Activated T-helper 17 cell treated with anti-CD3 and anti-CD28 coated beads, Interleukin-2, amount 50 U/mL, for 72 hours (primary cell): ENCODE measurements at regions not wholly inside any gene's neighbourhood (a gene's known extent, or its start where the extent isn't known, plus 50 kb on each side); places are given as distances from the start of the nearest gene placed in this dataset.

Source experiments
- ATAC-seq: fragments of 150-1000 bp; cut with Tn5 transposase; replicated peaks from 2 replicates; pipeline ENCODE4 v1.10.0; 2021; ENCODE audit warnings: mild to moderate bottlenecking, moderate library complexity
- H3K27ac Mint-ChIP-seq: one replicate; pipeline ENCODE4 v1.8.0; 2022; ENCODE audit warnings: mixed read lengths
- H3K27me3 Mint-ChIP-seq: one replicate; pipeline ENCODE4 v1.8.0; 2022; ENCODE audit warnings: mixed read lengths
- H3K36me3 Mint-ChIP-seq: one replicate; pipeline ENCODE4 v1.8.0; 2022; ENCODE audit warnings: low read depth, mild to moderate bottlenecking, mixed read lengths
- H3K4me1 Mint-ChIP-seq: one replicate; pipeline ENCODE4 v1.8.0; 2022; ENCODE audit warnings: mixed read lengths
- H3K4me3 Mint-ChIP-seq: one replicate; pipeline ENCODE4 v1.8.0; 2022; ENCODE audit warnings: mild to moderate bottlenecking, mixed read lengths
- H3K9me3 Mint-ChIP-seq: one replicate; pipeline ENCODE4 v1.8.0; 2022; ENCODE audit warnings: mixed read lengths

GRCh38 chr7:91668217-91668616 is 212.3 kb downstream of the MTERF1 start:
- Mint-ChIP-seq H3K36me3 (no peaks in the 10 kb centered on the region), H3K4me3 (no peak overlapping the region), H3K27me3 (no peaks in the 10 kb centered on the region), H3K27ac (no peak overlapping the region), H3K4me1 (no peaks in the 10 kb centered on the region), H3K9me3 (no peaks in the 10 kb centered on the region)
- ATAC-seq: no peak

- H3K27ac Mint-ChIP-seq: no peak overlapping the region
- H3K4me3 Mint-ChIP-seq: no peak overlapping the region
- no peaks in the 10 kb centered on the region for H3K36me3 Mint-ChIP-seq
- H3K9me3 Mint-ChIP-seq: no peaks in the 10 kb centered on the region
- no peaks in the 10 kb centered on the region for H3K27me3 Mint-ChIP-seq
- H3K4me1 Mint-ChIP-seq: no peaks in the 10 kb centered on the region
- no peak for ATAC-seq
Observed at GRCh38 chr7:91671245-91671644, 209.3 kb downstream of the MTERF1 start.

GRCh38 chr7:91674470-91674869 is 206.0 kb downstream of the MTERF1 start:
- H3K9me3 Mint-ChIP-seq: peaks cover 15% of the 10 kb centered on the region
- no peaks in the 10 kb centered on the region for H3K4me1 Mint-ChIP-seq
- H3K36me3 Mint-ChIP-seq: no peaks in the 10 kb centered on the region
- no peak overlapping the region for H3K27ac Mint-ChIP-seq
- no peaks in the 10 kb centered on the region for H3K27me3 Mint-ChIP-seq
- H3K4me3 Mint-ChIP-seq: no peak overlapping the region
- ATAC-seq: no peak

GRCh38 chr7:91681718-91682117 is 198.8 kb downstream of the MTERF1 start:
- no peak for ATAC-seq
- no peaks in the 10 kb centered on the region for H3K27me3 Mint-ChIP-seq
- no peak overlapping the region for H3K4me3 Mint-ChIP-seq
- no peak overlapping the region for H3K27ac Mint-ChIP-seq
- H3K4me1 Mint-ChIP-seq: no peaks in the 10 kb centered on the region
- H3K9me3 Mint-ChIP-seq: peaks cover 44% of the 10 kb centered on the region
- H3K36me3 Mint-ChIP-seq: no peaks in the 10 kb centered on the region

- no peak for ATAC-seq
- H3K27ac Mint-ChIP-seq: no peak overlapping the region
- H3K27me3 Mint-ChIP-seq: no peaks in the 10 kb centered on the region
Observed at GRCh38 chr7:91683823-91684222, 196.7 kb downstream of the MTERF1 start.

GRCh38 chr7:91685544-91685943 is 195.0 kb downstream of the MTERF1 start:
- ATAC-seq: no peak
- Mint-ChIP-seq H3K4me1 (no peaks in the 10 kb centered on the region), H3K4me3 (no peak overlapping the region), H3K36me3 (no peaks in the 10 kb centered on the region), H3K27me3 (no peaks in the 10 kb centered on the region), H3K9me3 (peaks cover 28% of the 10 kb centered on the region), H3K27ac (no peak overlapping the region)

More at GRCh38 chr7:91683823-91684222, 196.7 kb downstream of the MTERF1 start:
- H3K9me3 Mint-ChIP-seq: peaks cover 38% of the 10 kb centered on the region
- no peak overlapping the region for H3K4me3 Mint-ChIP-seq
- no peaks in the 10 kb centered on the region for H3K36me3 Mint-ChIP-seq
- H3K4me1 Mint-ChIP-seq: no peaks in the 10 kb centered on the region

- H3K4me1 Mint-ChIP-seq: no peaks in the 10 kb centered on the region
- no peaks in the 10 kb centered on the region for H3K36me3 Mint-ChIP-seq
- ATAC-seq: no peak
- peaks cover 15% of the 10 kb centered on the region for H3K9me3 Mint-ChIP-seq
- no peak overlapping the region for H3K27ac Mint-ChIP-seq
- no peak overlapping the region for H3K4me3 Mint-ChIP-seq
- H3K27me3 Mint-ChIP-seq: no peaks in the 10 kb centered on the region
Observed at GRCh38 chr7:91690541-91691070, 189.9 kb downstream of the MTERF1 start.

GRCh38 chr7:91691865-91692264 is 188.6 kb downstream of the MTERF1 start:
- no peak overlapping the region for H3K27ac Mint-ChIP-seq
- no peaks in the 10 kb centered on the region for H3K36me3 Mint-ChIP-seq
- H3K4me3 Mint-ChIP-seq: no peak overlapping the region
- H3K4me1 Mint-ChIP-seq: no peaks in the 10 kb centered on the region
- H3K9me3 Mint-ChIP-seq: peaks cover 14% of the 10 kb centered on the region
- no peak for ATAC-seq
- H3K27me3 Mint-ChIP-seq: no peaks in the 10 kb centered on the region

GRCh38 chr7:91692800-91693199 is 187.7 kb downstream of the MTERF1 start:
- Mint-ChIP-seq H3K27ac (no peak overlapping the region), H3K36me3 (no peaks in the 10 kb centered on the region), H3K9me3 (peaks cover 14% of the 10 kb centered on the region), H3K27me3 (no peaks in the 10 kb centered on the region), H3K4me1 (no peaks in the 10 kb centered on the region), H3K4me3 (no peak overlapping the region)
- no peak for ATAC-seq

- Mint-ChIP-seq H3K27ac (no peak overlapping the region), H3K4me3 (no peak overlapping the region), H3K9me3 (peaks cover 9% of the 10 kb centered on the region), H3K36me3 (no peaks in the 10 kb centered on the region), H3K4me1 (no peaks in the 10 kb centered on the region), H3K27me3 (no peaks in the 10 kb centered on the region)
- ATAC-seq: no peak
Observed at GRCh38 chr7:91694351-91694841, 186.1 kb downstream of the MTERF1 start.

GRCh38 chr7:91710881-91711280 is 169.6 kb downstream of the MTERF1 start:
- H3K4me3 Mint-ChIP-seq: no peak overlapping the region
- H3K27ac Mint-ChIP-seq: no peak overlapping the region
- no peaks in the 10 kb centered on the region for H3K4me1 Mint-ChIP-seq
- no peaks in the 10 kb centered on the region for H3K36me3 Mint-ChIP-seq
- no peak for ATAC-seq
- H3K9me3 Mint-ChIP-seq: peaks cover 43% of the 10 kb centered on the region
- no peaks in the 10 kb centered on the region for H3K27me3 Mint-ChIP-seq

GRCh38 chr7:91713669-91714068 is 166.8 kb downstream of the MTERF1 start:
- no peak for ATAC-seq

GRCh38 chr7:91717681-91718470 is 162.6 kb downstream of the MTERF1 start:
- Mint-ChIP-seq H3K4me3 (no peak overlapping the region), H3K27ac (no peak overlapping the region), H3K4me1 (no peaks in the 10 kb centered on the region), H3K27me3 (no peaks in the 10 kb centered on the region), H3K36me3 (no peaks in the 10 kb centered on the region), H3K9me3 (peaks cover 26% of the 10 kb centered on the region)
- no peak for ATAC-seq

More at GRCh38 chr7:91713669-91714068, 166.8 kb downstream of the MTERF1 start:
- Mint-ChIP-seq H3K27me3 (no peaks in the 10 kb centered on the region), H3K4me1 (no peaks in the 10 kb centered on the region), H3K36me3 (no peaks in the 10 kb centered on the region), H3K4me3 (no peak overlapping the region), H3K9me3 (peaks cover 38% of the 10 kb centered on the region), H3K27ac (no peak overlapping the region)

GRCh38 chr7:91719008-91719407 is 161.5 kb downstream of the MTERF1 start:
- H3K27me3 Mint-ChIP-seq: no peaks in the 10 kb centered on the region
- no peak overlapping the region for H3K27ac Mint-ChIP-seq

GRCh38 chr7:91720260-91720937 is 160.1 kb downstream of the MTERF1 start:
- Mint-ChIP-seq H3K4me3 (no peak overlapping the region), H3K27ac (no peak overlapping the region), H3K36me3 (no peaks in the 10 kb centered on the region), H3K9me3 (peaks cover 28% of the 10 kb centered on the region), H3K27me3 (no peaks in the 10 kb centered on the region), H3K4me1 (no peaks in the 10 kb centered on the region)
- no peak for ATAC-seq

More at GRCh38 chr7:91719008-91719407, 161.5 kb downstream of the MTERF1 start:
- Mint-ChIP-seq H3K9me3 (peaks cover 25% of the 10 kb centered on the region), H3K4me1 (no peaks in the 10 kb centered on the region), H3K4me3 (no peak overlapping the region), H3K36me3 (no peaks in the 10 kb centered on the region)
- ATAC-seq: no peak
